IPS-NIHi7 (cell line): ENCODE measurements at regions not wholly inside any gene's neighbourhood (a gene's known extent, or its start where the extent isn't known, plus 50 kb on each side); places are given as distances from the start of the nearest gene placed in this dataset.
A peak's percentile ranks its signal among the peaks of the same experiment; 100 is the strongest.
"Not testable (repeated sequence)": the region's sequence is repeated elsewhere in the genome, so short reads cannot be mapped to it uniquely, and the experiment has no call there.

ENCODE experiments used
- DNase-seq: peaks from one replicate; pipeline ENCODE4 v3.0.0; 2012; ENCODE audit warnings: mixed read lengths; ENCODE audit errors: extremely low spot score

GRCh38 chr4:116150152-116150551 lies 935.2 kb downstream of the TRAM1L1 start:
- no peak for DNase-seq

GRCh38 chr4:116143198-116143597 lies 942.2 kb downstream of the TRAM1L1 start:
- DNase-seq: no peak

- DNase-seq: no peak
Measured at GRCh38 chr4:116132946-116133345, 952.4 kb downstream of the TRAM1L1 start.

- no peak for DNase-seq
Measured at GRCh38 chr4:116126794-116127193, 958.6 kb downstream of the TRAM1L1 start.

GRCh38 chr4:116122124-116122523 lies 963.3 kb downstream of the TRAM1L1 start:
- no peak for DNase-seq

- no peak for DNase-seq
Measured at GRCh38 chr4:116118221-116118620, 967.2 kb downstream of the TRAM1L1 start.

GRCh38 chr4:116112861-116113260 lies 972.5 kb downstream of the TRAM1L1 start:
- DNase-seq: not testable (repeated sequence)

GRCh38 chr4:116110713-116111112 lies 974.7 kb downstream of the TRAM1L1 start:
- DNase-seq: no peak

GRCh38 chr4:116108606-116109005 lies 976.8 kb downstream of the TRAM1L1 start:
- DNase-seq: no peak

GRCh38 chr4:116101321-116101720 lies 984.1 kb downstream of the TRAM1L1 start:
- DNase-seq: no peak

- no peak for DNase-seq
Measured at GRCh38 chr4:116099596-116099995, 985.8 kb downstream of the TRAM1L1 start.

GRCh38 chr4:116097353-116097752 lies 983.9 kb upstream of the NDST4 start:
- not testable (repeated sequence) for DNase-seq

GRCh38 chr4:116092961-116093360 lies 979.5 kb upstream of the NDST4 start:
- DNase-seq: no peak

- no peak for DNase-seq
Measured at GRCh38 chr4:116088771-116089170, 975.4 kb upstream of the NDST4 start.

GRCh38 chr4:116082808-116083366 lies 969.5 kb upstream of the NDST4 start:
- no peak for DNase-seq

GRCh38 chr4:116073051-116073450 lies 959.6 kb upstream of the NDST4 start:
- no peak for DNase-seq

- DNase-seq: no peak
Measured at GRCh38 chr4:116070283-116070682, 956.9 kb upstream of the NDST4 start.

- DNase-seq: peak; percentile 16
Measured at GRCh38 chr4:116066711-116067245, 953.4 kb upstream of the NDST4 start.

- DNase-seq: no peak
Measured at GRCh38 chr4:116064331-116064730, 950.9 kb upstream of the NDST4 start.

GRCh38 chr4:116059361-116059760 lies 945.9 kb upstream of the NDST4 start:
- no peak for DNase-seq

GRCh38 chr4:116058129-116058528 lies 944.7 kb upstream of the NDST4 start:
- no peak for DNase-seq

- DNase-seq: no peak
Measured at GRCh38 chr4:116055857-116056827, 942.7 kb upstream of the NDST4 start.

GRCh38 chr4:116027311-116027710 lies 913.9 kb upstream of the NDST4 start:
- no peak for DNase-seq
